ENCODE measurements at regions not wholly inside any gene's neighbourhood (a gene's known extent, or its start where the extent isn't known, plus 50 kb on each side); places are given as distances from the start of the nearest gene placed in this dataset.

DNA sequence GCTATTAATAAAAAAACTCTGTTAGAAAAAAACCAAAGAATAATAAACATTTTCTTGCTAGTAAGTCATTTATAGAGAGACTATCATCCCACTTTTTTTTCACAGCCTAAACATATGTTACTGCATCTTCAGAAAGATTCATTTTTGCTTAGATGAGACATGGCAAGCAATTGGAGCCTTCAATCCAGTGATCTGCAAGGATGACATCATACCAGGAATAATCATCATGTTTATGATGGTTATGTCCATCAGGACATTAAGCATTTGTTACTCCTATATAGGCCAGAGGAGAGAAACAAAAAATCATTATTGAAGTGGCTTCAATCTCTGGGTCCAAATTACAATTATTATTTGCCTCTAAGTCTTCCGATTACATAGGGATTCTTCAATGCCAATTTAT is 626.3 kb upstream of the CCNG1 start:
- H2AFZ ChIP-seq (ENCODE audit: low read depth), result no peak overlapping the region
- no peak for TF ChIP-seq YY1 (IDR thresholded peaks at IDR 0.05; ENCODE audit: low read depth)
- TF ChIP-seq JUND (IDR thresholded peaks at IDR 0.05), result no peak
- no peak for TF ChIP-seq EP300 (IDR thresholded peaks at IDR 0.05; ENCODE audit: borderline replicate concordance in 1 of 2, low read depth in 1 of 2, low read length in 1 of 2)
- no peak for TF ChIP-seq NRF1 (IDR thresholded peaks at IDR 0.05; ENCODE audit: low read depth, low read length)
- TF ChIP-seq MEF2A (IDR thresholded peaks at IDR 0.05; ENCODE audit: borderline replicate concordance, low read depth), result no peak
- TF ChIP-seq, protein P1, sequence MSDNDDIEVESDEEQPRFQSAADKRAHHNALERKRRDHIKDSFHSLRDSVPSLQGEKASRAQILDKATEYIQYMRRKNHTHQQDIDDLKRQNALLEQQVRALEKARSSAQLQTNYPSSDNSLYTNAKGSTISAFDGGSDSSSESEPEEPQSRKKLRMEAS (IDR thresholded peaks at IDR 0.05; ENCODE audit: low read depth), result no peak
- TF ChIP-seq RFX5 (IDR thresholded peaks at IDR 0.05; ENCODE audit: low read length), result no peak
- TF ChIP-seq RAD21 (IDR thresholded peaks at IDR 0.05; ENCODE audit: low read length), result no peak
- no peak for TF ChIP-seq GATA2 (CRISPR knock-in tag; IDR thresholded peaks at IDR 0.05)
- no peak for TF ChIP-seq MXI1 (IDR thresholded peaks at IDR 0.05; ENCODE audit: low read depth, low read length)
- TF ChIP-seq GABPA (IDR thresholded peaks at IDR 0.05; ENCODE audit: low read depth), result no peak
- no peak for TF ChIP-seq REST (IDR thresholded peaks at IDR 0.05; ENCODE audit: low read depth, low read length)
- no peak for TF ChIP-seq SMC3 (IDR thresholded peaks at IDR 0.05; ENCODE audit: low read depth, low read length)
- no peak for TF ChIP-seq RCOR1 (IDR thresholded peaks at IDR 0.05; ENCODE audit: low read length)
- TF ChIP-seq ELF1 (IDR thresholded peaks at IDR 0.05), result no peak
- TF ChIP-seq, protein P2, sequence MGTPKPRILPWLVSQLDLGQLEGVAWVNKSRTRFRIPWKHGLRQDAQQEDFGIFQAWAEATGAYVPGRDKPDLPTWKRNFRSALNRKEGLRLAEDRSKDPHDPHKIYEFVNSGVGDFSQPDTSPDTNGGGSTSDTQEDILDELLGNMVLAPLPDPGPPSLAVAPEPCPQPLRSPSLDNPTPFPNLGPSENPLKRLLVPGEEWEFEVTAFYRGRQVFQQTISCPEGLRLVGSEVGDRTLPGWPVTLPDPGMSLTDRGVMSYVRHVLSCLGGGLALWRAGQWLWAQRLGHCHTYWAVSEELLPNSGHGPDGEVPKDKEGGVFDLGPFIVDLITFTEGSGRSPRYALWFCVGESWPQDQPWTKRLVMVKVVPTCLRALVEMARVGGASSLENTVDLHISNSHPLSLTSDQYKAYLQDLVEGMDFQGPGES (IDR thresholded peaks at IDR 0.05; ENCODE audit: low read depth, low read length), result no peak
- H3K4me1 ChIP-seq (ENCODE audit: control insufficient read depth in 1 of 2, insufficient read depth in 2 of 2, low read depth in 1 of 2, low read length in 1 of 2), result no peaks in the 10 kb centered on the region
- H3K36me3 ChIP-seq (replicated peaks in 1 of 2; ENCODE audit: control insufficient read depth in 1 of 2, insufficient read depth in 2 of 2, low read length in 1 of 2), result no peaks in the 10 kb centered on the region
- no peaks in the 10 kb centered on the region for H3K9me3 ChIP-seq
- no peaks in the 10 kb centered on the region for H3K9me2 ChIP-seq
- H3K27ac ChIP-seq (ENCODE audit: low read depth in 2 of 2, low read length in 1 of 2), result no peak overlapping the region
- no peak overlapping the region for H3K4me2 ChIP-seq
- ChIA-PET POLR2A (no interaction called here), CTCF (no interaction called here)
- no peak for DNase-seq
- no peaks in the 10 kb centered on the region for H4K20me1 ChIP-seq (ENCODE audit: insufficient read depth)
- H3K27me3 ChIP-seq (ENCODE audit: insufficient read depth), result no peaks in the 10 kb centered on the region
- H3K79me2 ChIP-seq (ENCODE audit: insufficient read depth), result no peaks in the 10 kb centered on the region
- H3F3A ChIP-seq (replicated peaks; ENCODE audit: insufficient read depth), result no peaks in the 10 kb centered on the region
- H3K9ac ChIP-seq, result no peak overlapping the region
- no peak overlapping the region for H3K4me3 ChIP-seq (ENCODE audit: low read depth in 2 of 2, low read length in 1 of 2)
- 69% methylated on average over 1 of the region's 1 CpG for WGBS (ENCODE audit: low lambda C conversion rate)

DNA sequence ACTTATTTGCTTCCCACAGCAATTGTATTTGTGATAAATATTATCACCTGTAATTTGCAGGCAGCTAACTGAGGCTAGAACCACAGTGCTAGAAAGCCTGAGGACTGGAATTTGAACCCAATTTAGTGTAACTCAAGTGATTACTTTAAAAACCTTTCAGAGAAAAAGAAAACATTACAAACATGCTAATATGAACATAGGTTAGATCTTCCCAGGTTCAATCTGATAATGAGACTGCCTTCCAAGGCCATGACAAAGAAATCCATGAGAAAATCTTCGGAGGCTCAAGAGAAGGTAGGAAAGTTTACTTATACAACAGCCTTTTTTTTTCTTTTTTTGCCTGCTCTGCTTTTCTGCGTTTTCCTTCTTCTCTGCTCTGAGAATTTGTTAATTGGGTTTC is 620.6 kb upstream of the CCNG1 start:
- no peaks in the 10 kb centered on the region for H3K27me3 ChIP-seq (ENCODE audit: insufficient read depth)
- no peaks in the 10 kb centered on the region for H3F3A ChIP-seq (replicated peaks; ENCODE audit: insufficient read depth)
- WGBS (ENCODE audit: low lambda C conversion rate), result 2% methylated on average over 2 of the region's 2 CpGs
- H3K79me2 ChIP-seq (ENCODE audit: insufficient read depth), result no peaks in the 10 kb centered on the region
- H3K4me3 ChIP-seq (ENCODE audit: low read depth in 2 of 2, low read length in 1 of 2), result no peak overlapping the region
- H3K4me2 ChIP-seq, result no peak overlapping the region
- ChIA-PET CTCF (no interaction called here), POLR2A (no interaction called here)
- DNase-seq, result no peak
- no peak overlapping the region for H2AFZ ChIP-seq (ENCODE audit: low read depth)
- no peaks in the 10 kb centered on the region for H3K4me1 ChIP-seq (ENCODE audit: control insufficient read depth in 1 of 2, insufficient read depth in 2 of 2, low read depth in 1 of 2, low read length in 1 of 2)
- H3K36me3 ChIP-seq (replicated peaks in 1 of 2; ENCODE audit: control insufficient read depth in 1 of 2, insufficient read depth in 2 of 2, low read length in 1 of 2), result no peaks in the 10 kb centered on the region
- no peak overlapping the region for H3K27ac ChIP-seq (ENCODE audit: low read depth in 2 of 2, low read length in 1 of 2)
- H3K9me2 ChIP-seq, result no peaks in the 10 kb centered on the region
- H3K9ac ChIP-seq, result no peak overlapping the region
- no peaks in the 10 kb centered on the region for H3K9me3 ChIP-seq
- no peaks in the 10 kb centered on the region for H4K20me1 ChIP-seq (ENCODE audit: insufficient read depth)
- TF ChIP-seq USF2 (IDR thresholded peaks at IDR 0.05; ENCODE audit: borderline replicate concordance, low read depth, low read length) (no peak), RXRA (IDR thresholded peaks at IDR 0.05; ENCODE audit: borderline replicate concordance, low read depth) (no peak), EP300 (IDR thresholded peaks at IDR 0.05; ENCODE audit: borderline replicate concordance in 1 of 2, low read depth in 1 of 2, low read length in 1 of 2) (no peak), RCOR1 (IDR thresholded peaks at IDR 0.05; ENCODE audit: low read length) (no peak), JUND (IDR thresholded peaks at IDR 0.05) (no peak), SIN3A (IDR thresholded peaks at IDR 0.05; ENCODE audit: borderline replicate concordance, low read depth, low read length) (no peak), NRF1 (IDR thresholded peaks at IDR 0.05; ENCODE audit: low read depth, low read length) (no peak), TCF12 (IDR thresholded peaks at IDR 0.05) (no peak), EZH2phosphoT487 (IDR thresholded peaks at IDR 0.05; ENCODE audit: borderline replicate concordance, low read depth) (no peak)
- TF ChIP-seq, protein P3, sequence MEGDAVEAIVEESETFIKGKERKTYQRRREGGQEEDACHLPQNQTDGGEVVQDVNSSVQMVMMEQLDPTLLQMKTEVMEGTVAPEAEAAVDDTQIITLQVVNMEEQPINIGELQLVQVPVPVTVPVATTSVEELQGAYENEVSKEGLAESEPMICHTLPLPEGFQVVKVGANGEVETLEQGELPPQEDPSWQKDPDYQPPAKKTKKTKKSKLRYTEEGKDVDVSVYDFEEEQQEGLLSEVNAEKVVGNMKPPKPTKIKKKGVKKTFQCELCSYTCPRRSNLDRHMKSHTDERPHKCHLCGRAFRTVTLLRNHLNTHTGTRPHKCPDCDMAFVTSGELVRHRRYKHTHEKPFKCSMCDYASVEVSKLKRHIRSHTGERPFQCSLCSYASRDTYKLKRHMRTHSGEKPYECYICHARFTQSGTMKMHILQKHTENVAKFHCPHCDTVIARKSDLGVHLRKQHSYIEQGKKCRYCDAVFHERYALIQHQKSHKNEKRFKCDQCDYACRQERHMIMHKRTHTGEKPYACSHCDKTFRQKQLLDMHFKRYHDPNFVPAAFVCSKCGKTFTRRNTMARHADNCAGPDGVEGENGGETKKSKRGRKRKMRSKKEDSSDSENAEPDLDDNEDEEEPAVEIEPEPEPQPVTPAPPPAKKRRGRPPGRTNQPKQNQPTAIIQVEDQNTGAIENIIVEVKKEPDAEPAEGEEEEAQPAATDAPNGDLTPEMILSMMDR (IDR thresholded peaks at IDR 0.05), result no peak

All from SK-N-SH (cell line).